ENCODE measurements at regions not wholly inside any gene's neighbourhood (a gene's known extent, or its start where the extent isn't known, plus 50 kb on each side); places are given as distances from the start of the nearest gene placed in this dataset.

GRCh38 chr5:20351849-20352248 lies 363.8 kb upstream of the CDH18 start:
- TF ChIP-seq CTCF (IDR thresholded peaks at IDR 0.05) (no peak), RFX5 (IDR thresholded peaks at IDR 0.05; ENCODE audit: low read length) (no peak), TAF1 (IDR thresholded peaks at IDR 0.05; ENCODE audit: borderline replicate concordance, low read depth, low read length) (no peak), SIN3A (IDR thresholded peaks at IDR 0.05; ENCODE audit: borderline replicate concordance, low read depth, low read length) (no peak), MXI1 (IDR thresholded peaks at IDR 0.05; ENCODE audit: low read depth, low read length) (no peak)
